ENCODE measurements at regions not wholly inside any gene's neighbourhood (a gene's known extent, or its start where the extent isn't known, plus 50 kb on each side); places are given as distances from the start of the nearest gene placed in this dataset.
"Not testable (repeated sequence)": the region's sequence is repeated elsewhere in the genome, so short reads cannot be mapped to it uniquely, and the experiment has no call there.

GRCh38 chr5:152052470-152052869, 127.8 kb upstream of the GLRA1 start:
- peaks cover 0 to 7% of the 10 kb centered on the region in 2 donors for H3K27me3 Mint-ChIP-seq (ENCODE audit: low read depth in 2 of 2)
- Histone ChIP-seq H3K36me3 (ENCODE audit: control insufficient read depth, insufficient read depth, low read length) (no peaks in the 10 kb centered on the region), H3K4me3 (ENCODE audit: low read length) (no peak overlapping the region), H3K27me3 (ENCODE audit: control insufficient read depth, insufficient read depth, low read length) (no peaks in the 10 kb centered on the region), H3K4me1 (ENCODE audit: control insufficient read depth, insufficient read depth, low read length) (no peaks in the 10 kb centered on the region), H3K9me3 (ENCODE audit: control insufficient read depth, insufficient read depth, low read length) (peaks cover 9% of the 10 kb centered on the region), H3K27ac (ENCODE audit: low read length) (no peak overlapping the region)
- intact Hi-C loops (cut with micrococcal nuclease) = no loop called here
- TF ChIP-seq CTCF (IDR thresholded peaks at IDR 0.05) = no peak
- no peak for ATAC-seq
- no peak for DNase-seq
- H3K27ac Mint-ChIP-seq = no peak overlapping the region
- H3K4me1 Mint-ChIP-seq = no peaks in the 10 kb centered on the region
- WGBS (ENCODE audit: insufficient coverage) = 70% methylated on average over 3 of the region's 3 CpGs
- H3K36me3 Mint-ChIP-seq = peaks cover 25% of the 10 kb centered on the region
- H3K9me3 Mint-ChIP-seq = peaks cover 9 to 16% of the 10 kb centered on the region in 2 donors
- no peak overlapping the region for H3K4me3 Mint-ChIP-seq

- no peaks in the 10 kb centered on the region for H3K36me3 ChIP-seq (ENCODE audit: control insufficient read depth, insufficient read depth, low read length)
- Mint-ChIP-seq H3K27ac (no peak overlapping the region), H3K27me3 (ENCODE audit: low read depth in 2 of 2) (peaks cover 0 to 7% of the 10 kb centered on the region in 2 donors)
These were observed 127.1 kb upstream of the GLRA1 start for GRCh38 chr5:152051499-152052454.

GRCh38 chr5:152046361-152046760, 121.7 kb upstream of the GLRA1 start:
- intact Hi-C loops (cut with micrococcal nuclease) = no loop called here
- H3K36me3 ChIP-seq (ENCODE audit: control insufficient read depth, insufficient read depth, low read length) = no peaks in the 10 kb centered on the region
- H3K36me3 Mint-ChIP-seq = peaks cover 25% of the 10 kb centered on the region
- ATAC-seq (no peak), DNase-seq (no peak)
- 72% methylated on average over 4 of the region's 4 CpGs for WGBS (ENCODE audit: insufficient coverage)
- H3K4me1 ChIP-seq (ENCODE audit: control insufficient read depth, insufficient read depth, low read length) = no peaks in the 10 kb centered on the region
- H3K4me3 ChIP-seq (ENCODE audit: low read length) = no peak overlapping the region
- no peak overlapping the region for H3K4me3 Mint-ChIP-seq
- H3K27me3 Mint-ChIP-seq (ENCODE audit: low read depth in 2 of 2) = peaks cover 0 to 3% of the 10 kb centered on the region in 2 donors
- TF ChIP-seq CTCF (IDR thresholded peaks at IDR 0.05) = no peak
- no peaks in the 10 kb centered on the region for H3K4me1 Mint-ChIP-seq
- no peak overlapping the region for H3K27ac Mint-ChIP-seq
- H3K27me3 ChIP-seq (ENCODE audit: control insufficient read depth, insufficient read depth, low read length) = no peaks in the 10 kb centered on the region
- peaks cover 13 to 16% of the 10 kb centered on the region in 2 donors for H3K9me3 Mint-ChIP-seq
- H3K9me3 ChIP-seq (ENCODE audit: control insufficient read depth, insufficient read depth, low read length) = no peaks in the 10 kb centered on the region
- H3K27ac ChIP-seq (ENCODE audit: low read length) = no peak overlapping the region

More at GRCh38 chr5:152051499-152052454, 127.1 kb upstream of the GLRA1 start:
- no peaks in the 10 kb centered on the region for H3K27me3 ChIP-seq (ENCODE audit: control insufficient read depth, insufficient read depth, low read length)
- H3K4me3 ChIP-seq (ENCODE audit: low read length) = no peak overlapping the region
- intact Hi-C loops (cut with micrococcal nuclease) = no loop called here
- no peak for ATAC-seq
- WGBS (ENCODE audit: insufficient coverage) = 41% methylated on average over 7 of the region's 10 CpGs
- H3K4me1 ChIP-seq (ENCODE audit: control insufficient read depth, insufficient read depth, low read length) = no peaks in the 10 kb centered on the region
- Mint-ChIP-seq H3K4me3 (no peak overlapping the region), H3K4me1 (no peaks in the 10 kb centered on the region), H3K9me3 (peaks cover 10 to 16% of the 10 kb centered on the region in 2 donors), H3K36me3 (peaks cover 25% of the 10 kb centered on the region)
- no peak for TF ChIP-seq CTCF (IDR thresholded peaks at IDR 0.05)
- no peak overlapping the region for H3K27ac ChIP-seq (ENCODE audit: low read length)
- peaks cover 9% of the 10 kb centered on the region for H3K9me3 ChIP-seq (ENCODE audit: control insufficient read depth, insufficient read depth, low read length)
- DNase-seq = no peak

- H3K4me3 ChIP-seq (ENCODE audit: low read length); H3K9me3 Mint-ChIP-seq; H3K36me3 ChIP-seq (ENCODE audit: control insufficient read depth, insufficient read depth, low read length); H3K4me3 Mint-ChIP-seq; H3K27me3 ChIP-seq (ENCODE audit: control insufficient read depth, insufficient read depth, low read length); H3K36me3 Mint-ChIP-seq; H3K4me1 Mint-ChIP-seq; H3K27ac ChIP-seq (ENCODE audit: low read length); H3K9me3 ChIP-seq (ENCODE audit: control insufficient read depth, insufficient read depth, low read length); intact Hi-C loops (cut with micrococcal nuclease); H3K27me3 Mint-ChIP-seq (ENCODE audit: low read depth in 2 of 2); H3K27ac Mint-ChIP-seq: not testable (repeated sequence)
- ATAC-seq (peak in 1 of 3 donors; percentile 36), DNase-seq (peak; percentile 15 to 57)
- H3K4me1 ChIP-seq (ENCODE audit: control insufficient read depth, insufficient read depth, low read length) = peaks cover 14% of the 10 kb centered on the region
- 50% methylated on average over 2 of the region's 2 CpGs for WGBS (ENCODE audit: insufficient coverage)
These were observed 114.2 kb upstream of the GLRA1 start for GRCh38 chr5:152038856-152039255.

GRCh38 chr5:152026328-152027024, 101.8 kb upstream of the GLRA1 start:
- ATAC-seq (peak; percentile 90 to 96 (median 94)), DNase-seq (peak; percentile 31 to 75)
- Mint-ChIP-seq H3K4me3 (peak overlapping the region; percentile 32), H3K36me3 (peaks cover 15% of the 10 kb centered on the region), H3K9me3 (peaks cover 9 to 18% of the 10 kb centered on the region in 2 donors), H3K27ac (peak overlapping the region; percentile 76 to 81), H3K4me1 (peaks cover 8 to 13% of the 10 kb centered on the region in 2 donors)
- Histone ChIP-seq H3K4me1 (ENCODE audit: control insufficient read depth, insufficient read depth, low read length) (peaks cover 20% of the 10 kb centered on the region), H3K27ac (ENCODE audit: low read length) (peak overlapping the region; percentile 83), H3K9me3 (ENCODE audit: control insufficient read depth, insufficient read depth, low read length) (peaks cover 11% of the 10 kb centered on the region)
- H3K4me3 ChIP-seq (ENCODE audit: low read length); H3K27me3 ChIP-seq (ENCODE audit: control insufficient read depth, insufficient read depth, low read length); H3K36me3 ChIP-seq (ENCODE audit: control insufficient read depth, insufficient read depth, low read length); intact Hi-C loops (cut with micrococcal nuclease); H3K27me3 Mint-ChIP-seq (ENCODE audit: low read depth in 2 of 2): not testable (repeated sequence)
- WGBS (ENCODE audit: insufficient coverage) = 50% methylated on average over 9 of the region's 9 CpGs

Data from natural killer cell (primary cell).